Femur (tissue), 1 donor: ENCODE measurements at regions not wholly inside any gene's neighbourhood (a gene's known extent, or its start where the extent isn't known, plus 50 kb on each side); places are given as distances from the start of the nearest gene placed in this dataset.

Experiments
- DNase-seq: peaks from one replicate; pipeline ENCODE4 v3.0.0-alpha.2; 2017

- no peak for DNase-seq
Observed at GRCh38 chr13:84399320-84400085, 517.2 kb upstream of the SLITRK1 start.

DNA sequence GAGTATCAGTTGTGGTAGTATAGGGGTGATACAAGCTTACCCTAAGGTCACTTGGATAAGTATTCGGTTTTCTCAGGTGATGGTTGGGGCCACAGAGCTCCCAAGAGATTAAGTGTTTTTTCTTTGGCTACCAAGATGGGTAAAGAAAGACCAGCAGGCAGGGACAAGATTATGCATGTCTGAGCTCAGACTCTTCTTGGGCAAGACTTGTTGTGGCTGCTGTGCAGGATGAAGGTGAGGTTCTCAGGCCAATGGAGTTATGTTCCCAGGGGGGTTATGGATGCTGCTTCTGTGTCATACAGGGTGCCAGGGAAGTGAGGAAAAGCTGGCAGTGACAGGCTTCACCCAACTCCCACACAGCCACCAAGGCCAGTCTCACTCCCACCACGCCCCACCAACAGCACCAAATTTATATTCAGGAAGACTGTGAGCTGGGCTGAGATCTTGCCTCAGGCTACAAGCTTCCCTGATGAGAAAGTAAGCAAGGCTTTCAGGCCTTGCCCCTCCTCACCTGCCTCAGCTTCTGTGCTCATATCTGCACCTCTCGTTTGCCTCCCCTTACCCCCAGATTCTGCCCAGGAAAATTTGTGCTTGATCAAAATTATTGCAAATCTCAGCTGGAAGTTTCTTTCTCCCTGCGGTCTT is 511.8 kb upstream of the SLITRK1 start:
- no peak for DNase-seq

DNA sequence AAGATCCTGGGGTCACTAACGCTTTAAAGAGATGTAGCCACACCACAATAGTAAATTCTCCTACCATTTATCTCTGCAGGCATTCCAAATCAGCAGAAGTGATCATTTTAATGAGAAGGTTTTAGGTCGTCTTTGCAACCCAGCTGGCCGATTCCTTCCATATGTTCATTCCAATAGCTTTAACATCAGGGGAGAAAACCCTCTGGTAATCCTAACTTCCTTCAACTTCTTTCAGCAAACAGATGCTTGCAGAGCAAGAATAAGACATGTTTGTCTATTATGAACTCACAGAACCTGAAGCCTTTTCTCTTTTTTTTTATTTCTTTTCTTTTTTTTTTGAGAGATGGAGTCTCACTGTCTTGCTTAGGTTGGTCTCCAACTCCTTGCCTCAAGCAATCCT is 498.6 kb upstream of the SLITRK1 start:
- DNase-seq = no peak

DNA sequence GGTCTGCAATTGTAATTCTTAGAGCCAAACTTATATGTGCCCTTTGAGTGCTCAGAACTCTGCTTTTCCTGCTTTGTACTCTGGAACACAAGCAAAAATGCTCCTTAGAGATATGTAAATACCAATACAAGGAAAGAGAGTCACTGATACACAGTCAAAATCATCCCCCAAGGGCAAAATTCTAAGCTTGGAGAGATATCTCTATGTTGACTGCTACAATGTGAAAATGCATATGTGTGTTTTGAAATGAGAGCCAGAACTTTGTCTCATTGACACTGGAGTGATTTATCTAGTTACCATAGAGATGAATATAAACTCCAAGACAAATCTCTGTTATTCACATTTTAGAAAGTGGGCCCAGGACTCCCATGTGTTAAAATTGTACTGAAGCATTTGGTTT is 494.8 kb upstream of the SLITRK1 start:
- DNase-seq = no peak

GRCh38 chr13:84366506-84366905 is 484.2 kb upstream of the SLITRK1 start:
- DNase-seq = no peak

GRCh38 chr13:84362777-84363176 is 480.5 kb upstream of the SLITRK1 start:
- no peak for DNase-seq

- DNase-seq = no peak
Observed at GRCh38 chr13:84360822-84361221, 478.5 kb upstream of the SLITRK1 start.

GRCh38 chr13:84358601-84359000 is 476.3 kb upstream of the SLITRK1 start:
- no peak for DNase-seq

DNA sequence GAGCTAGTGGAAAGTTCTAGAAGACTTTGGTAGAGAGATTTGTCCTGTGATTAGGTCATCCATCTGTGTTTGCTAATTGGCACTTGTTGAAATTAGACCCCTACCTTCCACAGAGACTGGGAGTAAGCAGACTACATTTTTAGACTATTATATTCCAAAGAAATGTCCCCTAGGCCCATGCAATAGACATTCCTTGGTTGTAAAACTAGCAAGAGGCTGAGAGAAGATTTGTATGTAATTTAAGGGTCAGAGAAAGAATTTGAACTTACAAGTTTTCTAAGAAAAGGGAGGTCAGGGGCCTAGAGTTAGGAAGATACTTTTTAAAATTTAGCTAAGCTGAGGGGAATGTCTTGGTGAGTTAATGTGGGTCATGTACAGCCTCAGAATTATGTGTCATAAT is 470.7 kb upstream of the SLITRK1 start:
- no peak for DNase-seq

GRCh38 chr13:84339456-84339855 is 457.2 kb upstream of the SLITRK1 start:
- DNase-seq = no peak

- no peak for DNase-seq
Observed at GRCh38 chr13:84332346-84332745, 450.1 kb upstream of the SLITRK1 start.

DNA sequence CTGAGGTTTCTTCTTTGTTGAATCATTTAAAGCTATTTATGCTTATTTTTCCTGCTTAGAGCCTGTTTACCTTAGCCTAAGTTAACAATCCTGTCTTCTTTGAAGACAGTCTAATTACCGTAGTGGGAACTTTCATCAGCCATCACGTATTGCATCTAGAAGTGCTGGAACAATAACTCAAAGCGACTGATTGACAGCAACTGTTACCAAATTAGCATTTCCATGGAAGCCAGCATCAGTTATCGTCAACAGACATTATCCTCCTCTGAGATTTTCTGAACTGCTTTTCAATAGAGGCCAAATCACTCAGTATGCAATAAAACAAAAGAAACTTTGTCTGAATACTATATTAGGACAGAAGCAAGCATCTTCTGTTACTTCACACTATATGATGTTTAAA is 433.3 kb upstream of the SLITRK1 start:
- no peak for DNase-seq

DNA sequence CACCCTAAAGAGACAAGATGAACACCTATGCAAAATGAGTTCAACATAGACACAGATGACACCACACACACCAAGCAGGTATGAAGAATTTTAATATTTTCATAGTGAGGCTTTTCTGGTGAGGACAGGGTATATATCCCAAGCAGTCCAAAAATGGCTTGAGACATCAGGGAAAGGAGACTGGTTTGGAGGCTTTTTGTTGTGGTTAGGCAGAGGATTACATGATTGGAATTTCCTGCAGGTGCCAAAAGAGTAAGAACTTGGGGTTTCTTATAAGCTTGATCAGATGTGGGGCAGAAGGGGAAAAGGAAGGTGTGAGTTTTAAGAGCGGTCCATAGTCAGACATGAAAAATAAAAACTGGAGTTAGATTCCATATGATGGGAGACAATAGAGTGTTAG is 420.8 kb upstream of the SLITRK1 start:
- no peak for DNase-seq

DNA sequence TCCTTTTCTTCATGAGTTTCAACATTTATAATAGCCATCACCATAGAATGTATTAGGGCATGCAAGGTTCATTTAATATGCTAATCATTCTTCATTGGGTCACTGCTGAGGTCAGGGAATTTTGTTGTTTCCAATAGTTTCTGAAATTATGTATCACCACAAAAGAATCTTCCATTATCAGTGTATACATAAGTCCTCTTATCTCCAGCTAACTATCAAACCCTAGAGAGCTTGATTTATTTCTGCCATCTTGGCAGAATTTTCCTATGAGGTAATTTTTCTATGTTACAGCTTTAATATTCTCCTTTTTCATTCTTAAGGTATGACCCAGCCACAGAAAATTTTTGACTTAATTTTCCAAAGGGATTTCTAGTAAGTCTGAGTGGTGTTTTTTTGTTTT is 415.0 kb upstream of the SLITRK1 start:
- DNase-seq = no peak

- DNase-seq = no peak
Observed at GRCh38 chr13:84296401-84296800, 414.1 kb upstream of the SLITRK1 start.

DNA sequence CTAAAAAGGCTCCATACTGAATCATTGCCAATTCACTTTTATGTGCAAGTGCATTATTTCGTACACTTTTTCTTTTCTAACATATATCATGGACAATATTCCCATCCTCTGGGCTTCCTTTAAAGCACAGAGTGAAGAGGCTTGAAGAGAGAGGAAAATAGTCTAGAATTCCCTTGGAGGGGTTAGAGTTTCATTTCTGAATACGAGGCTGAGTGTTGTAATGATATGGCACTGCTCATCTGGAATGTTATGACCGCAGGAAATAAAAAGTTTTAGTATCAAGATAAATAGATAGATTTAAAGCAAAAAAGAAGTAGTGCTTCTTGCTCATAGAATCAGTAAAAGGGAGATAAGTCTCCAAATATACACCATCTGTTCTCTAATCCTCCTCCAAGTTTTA is 412.3 kb upstream of the SLITRK1 start:
- DNase-seq = no peak

DNA sequence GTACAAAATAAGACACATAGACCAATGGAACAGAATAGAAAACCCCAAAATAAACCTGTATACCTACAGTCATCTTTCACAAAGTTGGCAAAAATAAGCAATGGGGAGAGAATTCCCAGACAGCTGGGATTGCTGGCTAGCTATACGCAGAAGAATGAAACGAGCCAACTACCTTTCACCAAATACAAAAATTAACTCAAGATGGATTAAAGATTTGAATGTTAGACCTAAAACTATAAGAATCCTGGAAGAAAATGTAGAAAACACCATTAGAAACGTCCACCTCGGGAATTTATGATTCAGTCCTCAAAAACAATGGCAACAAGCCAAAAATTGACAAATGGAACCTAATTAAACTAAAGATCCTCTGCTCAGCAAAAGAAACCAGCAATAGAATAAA is 408.1 kb upstream of the SLITRK1 start:
- DNase-seq = no peak

GRCh38 chr13:84279166-84279565 is 396.9 kb upstream of the SLITRK1 start:
- DNase-seq = no peak

- no peak for DNase-seq
Observed at GRCh38 chr13:84272877-84273562, 390.7 kb upstream of the SLITRK1 start.

GRCh38 chr13:84265257-84265764 is 383.0 kb upstream of the SLITRK1 start:
- no peak for DNase-seq

DNA sequence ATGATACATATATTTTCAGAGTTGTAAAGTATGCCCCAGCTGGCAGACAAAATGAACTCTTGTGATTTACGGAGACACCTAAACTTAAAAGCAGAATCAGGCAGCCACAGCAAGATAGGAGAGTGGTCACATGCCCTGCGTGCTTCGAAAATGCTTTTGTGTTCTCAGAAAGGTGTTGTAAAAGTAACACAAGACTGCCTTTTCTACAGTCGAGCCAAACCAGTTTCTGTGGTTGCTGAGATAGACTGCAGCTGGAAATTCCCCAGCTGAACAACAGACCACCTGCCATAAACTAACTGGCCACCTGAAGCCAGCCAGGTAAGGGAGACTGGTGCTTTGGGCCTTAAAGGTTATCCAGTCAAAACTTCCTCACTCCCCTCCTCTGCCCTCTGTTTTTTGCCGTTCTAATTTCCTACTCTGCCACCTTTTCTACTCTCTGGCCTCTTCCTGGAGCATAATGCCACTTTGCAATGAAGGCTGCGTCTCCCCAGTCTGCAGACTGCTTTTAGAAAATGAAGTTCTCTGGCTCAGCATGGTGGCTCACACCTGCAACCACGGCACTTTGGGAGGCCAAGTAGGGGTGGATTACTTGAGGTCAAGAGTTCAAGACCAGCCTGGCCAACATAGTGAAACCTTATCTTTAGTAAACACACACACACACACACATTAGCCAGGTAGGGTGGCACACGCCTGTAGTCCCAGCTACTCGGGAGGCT is 381.2 kb upstream of the SLITRK1 start:
- DNase-seq = no peak

- DNase-seq = no peak
Observed at GRCh38 chr13:84255226-84255797, 373.0 kb upstream of the SLITRK1 start.

- DNase-seq = no peak
Observed at GRCh38 chr13:84249463-84249862, 367.2 kb upstream of the SLITRK1 start.
